Hematopoietic multipotent progenitor cell treated with erythropoietin and hydrocortisone succinate and interleukin-3 and kit ligand, for 15 days (in vitro differentiated cells): ENCODE measurements at regions not wholly inside any gene's neighbourhood (a gene's known extent, or its start where the extent isn't known, plus 50 kb on each side); places are given as distances from the start of the nearest gene placed in this dataset.
"Not testable (repeated sequence)": the region's sequence is repeated elsewhere in the genome, so short reads cannot be mapped to it uniquely, and the experiment has no call there.

Source experiments
- DNase-seq: peaks from one replicate; pipeline ENCODE4 v3.0.0-alpha.2; 2015; ENCODE audit warnings: low spot score

GRCh38 chr21:9001890-9002663 lies 1519.3 kb upstream of the TPTE start:
- DNase-seq = peak; percentile 1

DNA sequence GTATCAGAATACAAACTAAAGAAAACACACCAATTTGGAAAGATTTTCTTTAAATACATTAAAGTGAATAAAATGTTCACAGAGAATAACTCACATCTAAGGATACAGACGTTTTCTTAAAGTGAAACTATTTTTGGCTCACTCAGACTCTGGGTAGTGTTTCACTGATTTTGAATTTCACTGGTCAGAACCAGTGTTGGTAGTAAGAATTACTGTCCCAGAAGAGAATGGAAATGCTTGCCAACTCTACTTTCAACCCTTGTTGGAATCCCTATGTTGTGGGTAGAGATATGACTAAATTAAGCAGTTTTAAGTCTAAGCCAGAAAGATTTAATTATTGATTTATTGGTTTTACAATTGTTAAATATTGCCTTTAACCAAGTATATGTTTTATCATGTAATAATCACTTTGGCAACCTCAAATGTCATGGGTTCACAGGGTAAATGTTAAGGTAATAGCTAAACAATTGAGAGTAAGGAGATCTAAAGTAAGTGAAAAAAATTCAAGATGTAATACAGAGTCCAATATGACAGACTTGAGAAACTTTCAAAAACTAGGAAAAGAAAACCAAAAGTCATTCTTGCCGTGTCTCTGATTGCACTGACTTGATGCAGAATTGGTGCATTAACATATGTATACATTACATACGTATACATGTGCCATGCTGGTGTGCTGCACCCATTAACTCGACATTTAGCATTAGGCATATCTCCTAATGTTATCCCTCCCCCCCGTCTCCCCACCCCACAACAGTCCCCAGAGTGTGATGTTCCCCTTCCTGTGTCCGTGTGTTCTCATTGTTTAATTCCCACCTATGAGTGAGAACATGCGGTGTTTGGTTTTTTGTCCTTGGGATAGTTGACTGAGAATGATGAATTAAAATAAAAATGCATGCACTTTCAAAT lies 1517.2 kb upstream of the TPTE start:
- not testable (repeated sequence) for DNase-seq

DNA sequence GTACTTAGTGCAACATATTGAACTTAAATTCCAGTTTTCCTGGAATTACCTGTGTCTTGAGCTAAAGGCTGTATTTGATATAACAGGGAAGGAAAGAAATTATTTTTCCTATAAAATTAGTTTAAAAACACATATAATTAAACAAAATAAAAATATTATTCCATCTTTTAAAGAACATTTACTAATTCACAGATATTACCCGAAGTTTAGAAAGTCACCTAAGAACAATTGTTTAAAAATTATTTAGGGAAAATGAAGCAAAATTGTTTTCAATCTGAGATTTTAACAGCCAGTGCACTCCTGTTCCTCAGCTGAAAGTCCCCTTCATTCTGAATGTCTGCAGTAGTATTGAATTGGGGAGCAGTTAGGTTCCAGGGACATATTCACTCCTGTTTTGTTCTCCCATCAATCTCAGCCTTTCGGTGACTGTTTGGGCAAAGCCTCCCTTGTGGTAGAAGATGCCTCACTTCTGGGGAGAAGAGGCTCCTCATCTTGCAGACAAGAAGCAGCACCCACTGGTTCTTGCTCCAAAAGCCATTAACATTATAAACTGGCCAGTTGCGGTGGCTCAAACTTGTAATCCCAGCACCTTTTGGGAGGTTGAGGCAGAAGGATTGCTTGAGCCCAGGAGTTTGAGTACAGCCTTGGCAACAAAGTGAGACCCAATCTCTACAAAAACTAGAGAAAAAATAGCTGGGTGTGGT lies 1516.4 kb upstream of the TPTE start:
- not testable (repeated sequence) for DNase-seq

GRCh38 chr21:9005671-9006070 lies 1515.7 kb upstream of the TPTE start:
- peak; percentile 1 for DNase-seq

GRCh38 chr21:9006111-9006510 lies 1515.3 kb upstream of the TPTE start:
- DNase-seq = not testable (repeated sequence)

DNA sequence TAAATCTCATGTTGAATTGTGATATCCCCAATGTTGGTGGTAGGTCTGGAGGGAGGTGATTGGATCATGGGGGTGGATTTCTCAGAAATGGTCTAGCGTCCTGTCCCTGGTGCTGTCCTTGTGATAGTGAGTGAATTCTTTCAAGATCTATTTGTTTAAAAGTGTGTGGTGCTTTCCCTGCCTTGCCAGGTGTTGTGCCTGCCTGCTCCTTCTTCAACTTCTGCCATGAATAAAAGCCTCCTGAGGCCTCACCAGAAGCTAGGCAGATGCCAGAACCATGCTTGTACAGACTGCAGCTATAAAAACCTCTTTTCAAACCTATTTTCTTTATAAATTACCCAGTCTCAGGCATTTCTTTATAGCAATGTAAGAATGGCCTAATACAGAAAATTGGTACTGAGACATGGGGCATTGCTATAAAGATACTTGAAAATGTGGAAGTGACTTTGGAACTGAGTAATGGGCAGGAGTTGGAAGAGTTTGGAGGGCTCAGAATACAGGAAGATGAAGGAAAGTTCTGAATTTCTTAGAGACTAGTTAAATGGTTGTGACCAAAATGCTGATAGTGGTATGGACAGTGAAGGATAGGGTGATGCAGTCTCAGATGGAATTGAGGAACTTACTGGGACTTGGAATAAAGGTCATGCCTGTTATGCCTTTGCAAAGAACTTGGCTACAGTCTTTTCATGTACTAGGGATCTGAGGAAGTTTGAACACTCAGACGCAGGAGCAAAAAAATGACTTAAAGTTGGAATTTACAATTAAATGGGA lies 1514.6 kb upstream of the TPTE start:
- DNase-seq = not testable (repeated sequence)

DNA sequence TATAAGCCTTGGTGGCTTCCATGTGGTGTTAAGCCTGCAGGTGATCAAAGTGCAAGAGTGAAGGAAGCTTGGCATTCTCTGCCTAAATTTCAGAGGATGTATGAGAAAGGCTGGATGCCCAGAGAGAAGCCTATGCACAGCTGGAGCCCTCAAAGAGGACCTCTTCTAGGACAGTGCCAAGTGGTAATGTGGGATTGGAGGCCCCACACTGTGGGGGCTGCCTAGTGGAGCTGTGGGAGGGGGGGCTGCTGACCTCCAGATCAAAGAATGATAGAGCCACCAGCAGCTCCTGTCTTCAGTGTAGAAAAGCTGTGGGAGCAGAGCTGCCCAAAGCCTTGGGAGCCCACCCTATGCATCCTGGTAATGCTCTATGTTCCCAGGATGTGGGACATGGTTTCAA lies 1512.7 kb upstream of the TPTE start:
- DNase-seq = no peak

GRCh38 chr21:9009267-9010016 lies 1511.9 kb upstream of the TPTE start:
- DNase-seq = peak; percentile 1

GRCh38 chr21:9010121-9010795 lies 1511.1 kb upstream of the TPTE start:
- peak; percentile 2 for DNase-seq

DNA sequence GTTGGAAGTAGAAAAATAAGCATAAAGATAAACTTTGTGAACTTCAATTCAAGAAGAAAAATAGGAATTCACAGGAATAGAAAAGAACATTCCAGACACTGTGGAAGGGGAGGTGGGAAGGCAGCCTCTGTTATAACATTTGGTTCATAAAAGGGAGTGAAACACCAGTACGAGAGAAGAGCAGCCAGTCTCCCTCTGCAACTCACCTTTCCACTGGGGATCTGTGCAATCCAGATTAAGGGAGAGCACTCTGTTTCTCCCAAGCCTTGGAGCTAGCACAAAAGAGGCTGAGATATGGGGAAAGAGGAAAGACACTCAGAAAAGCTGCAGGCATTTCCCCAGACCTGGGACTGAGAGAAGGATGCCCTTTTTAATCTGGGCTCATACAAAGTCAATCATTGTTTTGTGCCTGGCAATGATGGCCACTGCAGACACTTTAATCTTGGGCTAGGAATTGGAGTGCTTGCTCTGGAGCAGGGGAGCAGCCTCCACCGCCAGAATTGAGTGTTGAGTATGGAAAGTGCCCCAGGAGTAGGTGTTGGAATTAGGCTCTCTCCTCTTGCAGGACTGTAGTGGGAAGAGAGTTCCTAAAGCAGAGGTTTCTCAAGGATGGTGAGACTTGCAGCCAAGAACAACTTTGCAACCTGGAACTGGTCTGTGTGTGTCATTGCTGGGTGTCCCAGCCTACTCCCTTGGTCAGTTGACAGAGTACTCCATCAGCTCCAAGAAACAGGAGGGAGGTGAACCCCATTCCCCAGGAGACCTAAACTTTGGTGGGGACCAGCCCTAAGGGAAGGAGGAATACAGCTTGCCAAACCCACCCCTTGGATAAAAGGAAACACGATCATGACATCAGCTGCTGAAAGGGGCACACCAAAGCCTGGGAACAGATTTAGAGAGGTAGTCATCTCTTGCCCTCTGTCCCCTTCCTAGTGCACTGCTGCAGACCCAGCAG lies 1510.2 kb upstream of the TPTE start:
- DNase-seq = not testable (repeated sequence)

DNA sequence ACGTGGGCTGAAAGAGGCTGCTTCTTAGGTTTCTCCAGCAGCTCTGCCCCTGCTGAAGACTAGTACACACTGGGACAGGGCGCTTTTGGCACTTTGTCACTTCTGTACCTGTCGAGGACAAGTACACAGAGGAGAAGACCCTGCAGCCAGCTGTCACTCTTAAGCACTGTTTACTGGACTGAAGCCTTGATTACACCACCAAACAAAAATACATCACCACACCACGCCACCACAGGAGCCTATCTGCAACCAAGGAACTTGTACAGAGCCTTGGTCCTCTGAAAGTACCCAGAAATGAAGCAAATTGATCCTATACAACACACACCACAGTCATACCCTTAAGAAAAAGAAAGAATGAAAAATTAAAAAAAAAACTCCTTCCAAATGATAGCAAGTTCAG lies 1509.5 kb upstream of the TPTE start:
- not testable (repeated sequence) for DNase-seq

GRCh38 chr21:9013502-9014242 lies 1507.7 kb upstream of the TPTE start:
- DNase-seq = not testable (repeated sequence)

- DNase-seq = not testable (repeated sequence)
These were observed 1507.1 kb upstream of the TPTE start for GRCh38 chr21:9014243-9014734.

- DNase-seq = peak; percentile 2
These were observed 1505.7 kb upstream of the TPTE start for GRCh38 chr21:9015483-9016197.

- DNase-seq = not testable (repeated sequence)
These were observed 1504.2 kb upstream of the TPTE start for GRCh38 chr21:9017206-9017605.

DNA sequence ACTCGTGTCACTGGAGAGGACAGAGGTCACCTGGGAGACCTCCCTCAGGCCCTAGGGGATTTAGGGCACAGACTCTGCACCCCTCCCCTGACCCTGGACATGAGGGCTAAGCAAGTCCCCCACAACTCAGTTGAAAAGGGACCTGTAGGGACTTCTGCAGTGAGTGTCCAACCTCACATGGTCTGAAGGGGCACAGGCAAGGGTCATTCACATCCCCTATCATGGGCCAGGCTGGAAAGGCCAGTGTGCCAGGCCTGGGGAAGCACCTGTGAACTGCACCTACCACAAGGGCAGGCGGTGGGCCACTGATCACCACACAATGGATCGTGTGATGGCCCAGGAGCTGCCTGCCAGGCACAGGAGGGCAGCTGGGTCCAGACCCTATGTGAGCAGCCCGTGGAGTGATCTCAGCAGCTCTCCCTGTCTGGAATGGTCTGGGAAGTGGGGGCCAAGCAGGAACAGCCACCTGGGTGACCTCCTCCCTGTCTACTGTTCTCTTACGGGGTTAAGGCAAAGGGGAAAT lies 1502.6 kb upstream of the TPTE start:
- DNase-seq = not testable (repeated sequence)
